ENCODE measurements at regions not wholly inside any gene's neighbourhood (a gene's known extent, or its start where the extent isn't known, plus 50 kb on each side); places are given as distances from the start of the nearest gene placed in this dataset.

GRCh38 chr2:84290537-84290936, 168.5 kb downstream of the SUCLG1 start:
- Histone ChIP-seq H3K27ac (ENCODE audit: extremely low read depth, low read depth, low read length) (no peak overlapping the region), H3K4me3 (no peak overlapping the region), H3K9ac (ENCODE audit: insufficient read depth in 1 of 2, low read depth in 2 of 2, low read length in 2 of 2) (no peak overlapping the region; a peak in 1 of 4 replicates), H3K9me3 (replicated peaks; ENCODE audit: control insufficient read depth, insufficient read depth, low read depth, low read length) (no peaks in the 10 kb centered on the region), H3K79me2 (ENCODE audit: control insufficient read depth, insufficient read depth, low read length) (no peaks in the 10 kb centered on the region), H4K20me1 (replicated peaks; ENCODE audit: control insufficient read depth, insufficient read depth, low read length) (no peaks in the 10 kb centered on the region), H2AFZ (ENCODE audit: low read depth, low read length) (peak overlapping the region; percentile 51), H3K27me3 (ENCODE audit: control insufficient read depth in 2 of 2, insufficient read depth in 2 of 2, low read length in 2 of 2) (no peaks in the 10 kb centered on the region), H3K9me1 (ENCODE audit: control insufficient read depth, insufficient read depth, low read length) (no peaks in the 10 kb centered on the region), H3K4me1 (replicated peaks in 1 of 2; ENCODE audit: control insufficient read depth in 2 of 2, insufficient read depth in 2 of 2, low read length in 2 of 2) (peaks cover 0 to 5% of the 10 kb centered on the region in 2 experiments; a peak in 3 of 5 replicates), H3K4me2 (ENCODE audit: insufficient read depth, low read length) (peak overlapping the region; percentile 45), H3K36me3 (ENCODE audit: control insufficient read depth, insufficient read depth, low read length) (no peaks in the 10 kb centered on the region)
- ChIA-PET POLR2A (interaction anchor here (0.7 kb wide), 1 partner anchor 1613 kb away, joined by 3 read pairs; no protein-coding TSS in a partner anchor), CTCF (ENCODE audit: low intra/inter-chr PET ratio) (interaction anchor here (0.6 kb wide), 1 partner anchor 56 kb away, joined by 3 read pairs; no protein-coding TSS in a partner anchor)
- intact Hi-C loops (cut with micrococcal nuclease), result no loop called here
- no TSS peak for BruUV-seq (replicated peaks)
- WGBS (ENCODE audit: insufficient coverage, low coverage, missing lambda C conversion rate), result 2% methylated on average over 29 of the region's 29 CpGs
- FAIRE-seq (no peak), ATAC-seq (peak; percentile 86), DNase-seq (ENCODE audit: extremely low read depth in 1 of 4, low spot score in 3 of 4) (peak; percentile 16 to 30 (median 25))
- in situ Hi-C loops (cut with MboI), result loop anchor here (10.0 kb wide), 1 partner anchor 466 kb away; no protein-coding TSS in a partner anchor
- TF ChIP-seq MEF2A (IDR thresholded peaks at IDR 0.05; ENCODE audit: control insufficient read depth, low read depth, low read length), result no peak
- no peak for TF ChIP-seq ZBTB17 (CRISPR knock-in tag; IDR thresholded peaks at IDR 0.05)
- no peak for TF ChIP-seq ATF1 (CRISPR knock-in tag; IDR thresholded peaks at IDR 0.05)
- 0 out of 2 replicates have a peak, but pooled peaks have one; percentile 16 for TF ChIP-seq ATF1 (tag; IDR thresholded peaks at IDR 0.05)
- no peak for TF ChIP-seq DIDO1 (tag; IDR thresholded peaks at IDR 0.05; ENCODE audit: low read depth)
- no peak for TF ChIP-seq LCOR (CRISPR knock-in tag; IDR thresholded peaks at IDR 0.05)
- TF ChIP-seq L3MBTL2 (IDR thresholded peaks at IDR 0.05), result peak; percentile 95
- no peak for TF ChIP-seq POLR2B (IDR thresholded peaks at IDR 0.05; ENCODE audit: low read depth, partially characterized antibody)
- peak; percentile 64 for TF ChIP-seq RNF2 (IDR thresholded peaks at IDR 0.05)
- TF ChIP-seq MAX (CRISPR knock-in tag; IDR thresholded peaks at IDR 0.05), result no peak
- no peak for TF ChIP-seq ZNF740 (CRISPR knock-in tag; IDR thresholded peaks at IDR 0.05)
- no peak for TF ChIP-seq ZNF740 (tag; IDR thresholded peaks at IDR 0.05)
- no peak for TF ChIP-seq ZNF75A (CRISPR knock-in tag; IDR thresholded peaks at IDR 0.05)
- TF ChIP-seq ZBED1 (IDR thresholded peaks at IDR 0.05), result no peak
- 0 out of 2 replicates have a peak, but pooled peaks have one; percentile 13 for TF ChIP-seq BHLHE40 (IDR thresholded peaks at IDR 0.05; ENCODE audit: low read length)
- no peak for TF ChIP-seq BMI1 (IDR thresholded peaks at IDR 0.05; ENCODE audit: low read length)
- peak; percentile 19; the same call in 1 of the 2 replicates for TF ChIP-seq CREM (IDR thresholded peaks at IDR 0.05; ENCODE audit: low read depth)
- no peak for TF ChIP-seq MCM3 (IDR thresholded peaks at IDR 0.05)
- no peak for TF ChIP-seq NCOA6 (IDR thresholded peaks at IDR 0.05)
- no peak for TF ChIP-seq PPARD (CRISPR knock-in tag; IDR thresholded peaks at IDR 0.05)
- TF ChIP-seq ZNF395 (CRISPR knock-in tag; IDR thresholded peaks at IDR 0.05), result no peak
- TF ChIP-seq ZNF830 (CRISPR knock-in tag; IDR thresholded peaks at IDR 0.05), result no peak
- TF ChIP-seq NFATC3 (IDR thresholded peaks at IDR 0.05), result no peak
- TF ChIP-seq HDAC3 (IDR thresholded peaks at IDR 0.05; ENCODE audit: borderline replicate concordance, partially characterized antibody), result no peak
- TF ChIP-seq ZFP1 (CRISPR knock-in tag; IDR thresholded peaks at IDR 0.05), result no peak
